ENCODE measurements at regions not wholly inside any gene's neighbourhood (a gene's known extent, or its start where the extent isn't known, plus 50 kb on each side); places are given as distances from the start of the nearest gene placed in this dataset.
"Not testable (repeated sequence)": the region's sequence is repeated elsewhere in the genome, so short reads cannot be mapped to it uniquely, and the experiment has no call there.

GRCh38 chr21:25175938-25176337, 431.3 kb downstream of the MRPL39 start:
- in situ Hi-C loops (cut with HindIII; ENCODE audit: low sequenced_read_pairs): no loop called here

- in situ Hi-C loops (cut with HindIII; ENCODE audit: low sequenced_read_pairs): no loop called here
These were observed 435.8 kb downstream of the MRPL39 start for GRCh38 chr21:25171438-25171837.

GRCh38 chr21:25170681-25171080, 436.6 kb downstream of the MRPL39 start:
- in situ Hi-C loops (cut with HindIII; ENCODE audit: low sequenced_read_pairs): no loop called here

- in situ Hi-C loops (cut with HindIII; ENCODE audit: low sequenced_read_pairs): no loop called here
These were observed 437.9 kb downstream of the MRPL39 start for GRCh38 chr21:25169370-25169769.

GRCh38 chr21:25166904-25167303, 440.4 kb downstream of the MRPL39 start:
- in situ Hi-C loops (cut with HindIII; ENCODE audit: low sequenced_read_pairs): not testable (repeated sequence)

GRCh38 chr21:25161571-25161970, 445.7 kb downstream of the MRPL39 start:
- in situ Hi-C loops (cut with HindIII; ENCODE audit: low sequenced_read_pairs): no loop called here

GRCh38 chr21:25155020-25155419, 452.3 kb downstream of the MRPL39 start:
- in situ Hi-C loops (cut with HindIII; ENCODE audit: low sequenced_read_pairs): not testable (repeated sequence)

- in situ Hi-C loops (cut with HindIII; ENCODE audit: low sequenced_read_pairs): no loop called here
These were observed 458.3 kb downstream of the MRPL39 start for GRCh38 chr21:25149022-25149421.

GRCh38 chr21:25139414-25139813, 467.9 kb downstream of the MRPL39 start:
- in situ Hi-C loops (cut with HindIII; ENCODE audit: low sequenced_read_pairs): no loop called here

- in situ Hi-C loops (cut with HindIII; ENCODE audit: low sequenced_read_pairs): no loop called here
These were observed 473.3 kb downstream of the MRPL39 start for GRCh38 chr21:25133939-25134338.

- in situ Hi-C loops (cut with HindIII; ENCODE audit: low sequenced_read_pairs): no loop called here
These were observed 479.5 kb downstream of the MRPL39 start for GRCh38 chr21:25127811-25128210.

GRCh38 chr21:25127007-25127406, 480.3 kb downstream of the MRPL39 start:
- in situ Hi-C loops (cut with HindIII; ENCODE audit: low sequenced_read_pairs): no loop called here

GRCh38 chr21:25126564-25126963, 480.7 kb downstream of the MRPL39 start:
- in situ Hi-C loops (cut with HindIII; ENCODE audit: low sequenced_read_pairs): no loop called here

- in situ Hi-C loops (cut with HindIII; ENCODE audit: low sequenced_read_pairs): no loop called here
These were observed 488.6 kb downstream of the MRPL39 start for GRCh38 chr21:25118648-25119047.

GRCh38 chr21:25115021-25115420, 492.3 kb downstream of the MRPL39 start:
- in situ Hi-C loops (cut with HindIII; ENCODE audit: low sequenced_read_pairs): no loop called here

- in situ Hi-C loops (cut with HindIII; ENCODE audit: low sequenced_read_pairs): no loop called here
These were observed 499.6 kb downstream of the MRPL39 start for GRCh38 chr21:25107708-25108107.

- in situ Hi-C loops (cut with HindIII; ENCODE audit: low sequenced_read_pairs): no loop called here
These were observed 503.6 kb downstream of the MRPL39 start for GRCh38 chr21:25103500-25104207.

- in situ Hi-C loops (cut with HindIII; ENCODE audit: low sequenced_read_pairs): no loop called here
These were observed 509.6 kb downstream of the MRPL39 start for GRCh38 chr21:25097648-25098047.

GRCh38 chr21:25094695-25095094, 512.6 kb downstream of the MRPL39 start:
- in situ Hi-C loops (cut with HindIII; ENCODE audit: low sequenced_read_pairs): no loop called here

GRCh38 chr21:25092441-25093011, 514.8 kb downstream of the MRPL39 start:
- in situ Hi-C loops (cut with HindIII; ENCODE audit: low sequenced_read_pairs): no loop called here

- in situ Hi-C loops (cut with HindIII; ENCODE audit: low sequenced_read_pairs): no loop called here
These were observed 526.2 kb downstream of the MRPL39 start for GRCh38 chr21:25081096-25081495.

- in situ Hi-C loops (cut with HindIII; ENCODE audit: low sequenced_read_pairs): no loop called here
These were observed 526.6 kb downstream of the MRPL39 start for GRCh38 chr21:25080661-25081060.

GRCh38 chr21:25080141-25080540, 527.1 kb downstream of the MRPL39 start:
- in situ Hi-C loops (cut with HindIII; ENCODE audit: low sequenced_read_pairs): no loop called here

All from endothelial cell of hepatic sinusoid (primary cell).